ENCODE measurements at regions not wholly inside any gene's neighbourhood (a gene's known extent, or its start where the extent isn't known, plus 50 kb on each side); places are given as distances from the start of the nearest gene placed in this dataset.
"Not testable (repeated sequence)": the region's sequence is repeated elsewhere in the genome, so short reads cannot be mapped to it uniquely, and the experiment has no call there.

DNA sequence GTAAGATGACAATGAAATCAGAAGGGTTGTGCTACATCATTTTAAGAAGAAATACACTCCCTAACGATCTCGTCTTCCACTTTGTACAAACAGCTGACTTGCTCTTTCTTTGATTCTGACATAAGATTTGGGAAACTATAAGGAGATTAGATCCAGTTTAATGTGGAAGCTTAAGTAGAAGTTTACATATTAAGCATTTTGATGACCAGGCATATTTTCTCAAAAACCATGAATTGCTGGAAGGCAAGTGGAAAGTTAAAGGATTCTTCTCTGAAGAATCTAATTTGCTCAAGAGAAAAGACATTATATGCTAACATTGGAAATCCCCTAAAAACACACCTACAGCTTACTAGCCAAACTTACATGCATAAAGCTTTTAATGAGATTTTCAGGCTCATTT, 531.9 kb upstream of the PTPRD start:
- DNase-seq (ENCODE audit: low spot score) = no peak

DNA sequence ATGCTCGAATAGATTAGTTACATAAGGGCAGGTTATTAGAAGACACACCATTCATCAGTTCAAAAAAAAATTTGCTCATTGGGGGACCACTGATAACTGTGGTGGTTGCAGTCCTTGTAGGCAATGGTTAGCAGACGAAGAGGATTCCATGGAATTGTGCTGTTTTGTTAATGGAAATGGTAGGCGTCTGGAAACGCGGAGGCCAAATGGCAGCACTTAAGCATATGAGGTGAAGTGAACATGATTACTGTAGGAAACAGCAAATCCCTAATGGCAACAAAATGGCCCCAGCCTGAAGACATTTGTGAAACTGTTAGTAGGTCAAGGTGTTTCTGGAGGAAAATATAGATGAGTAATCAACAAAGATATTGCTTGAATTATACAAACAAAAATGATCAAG, 535.4 kb upstream of the PTPRD start:
- DNase-seq (ENCODE audit: low spot score) = no peak

DNA sequence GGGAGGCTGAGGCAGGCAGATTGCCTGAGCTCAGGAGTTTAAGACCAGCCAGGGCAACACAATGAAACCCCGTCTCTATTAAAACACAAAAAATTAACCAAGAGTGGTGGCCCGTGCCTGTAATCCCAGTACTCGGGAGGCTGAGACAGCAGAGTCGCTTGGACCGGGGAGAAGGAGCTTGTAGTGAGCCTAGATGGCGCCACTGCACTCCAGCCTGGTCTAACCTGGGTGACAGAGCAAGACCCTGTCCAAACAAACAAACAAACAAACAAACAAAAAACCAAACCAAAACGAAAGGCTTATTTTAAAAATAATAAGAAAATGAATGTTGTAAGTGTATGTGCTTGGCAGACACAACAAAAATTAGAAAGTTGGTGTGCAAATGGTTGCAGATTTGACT, 536.3 kb upstream of the PTPRD start:
- DNase-seq (ENCODE audit: low spot score) = peak; percentile 7

DNA sequence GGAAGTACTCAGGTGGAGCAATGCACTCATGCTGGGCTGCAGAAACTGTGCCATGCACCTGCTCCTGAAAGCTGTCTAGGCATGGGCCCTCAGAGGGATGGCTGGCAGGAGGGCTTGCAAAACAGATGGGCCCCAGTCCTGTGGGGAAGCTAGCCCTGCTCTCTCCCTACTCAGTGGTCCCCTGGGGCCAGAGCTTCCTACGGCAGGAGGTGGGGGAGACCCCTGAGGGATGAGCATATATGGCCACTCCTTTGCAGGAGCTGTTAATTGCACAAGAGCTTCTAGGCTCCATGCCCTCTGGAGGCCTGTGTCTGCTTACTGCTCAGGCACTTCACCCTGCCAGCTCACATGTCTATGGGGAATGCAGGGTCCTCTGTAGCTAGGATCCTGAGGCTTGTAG, 545.3 kb upstream of the PTPRD start:
- DNase-seq (ENCODE audit: low spot score) = no peak

DNA sequence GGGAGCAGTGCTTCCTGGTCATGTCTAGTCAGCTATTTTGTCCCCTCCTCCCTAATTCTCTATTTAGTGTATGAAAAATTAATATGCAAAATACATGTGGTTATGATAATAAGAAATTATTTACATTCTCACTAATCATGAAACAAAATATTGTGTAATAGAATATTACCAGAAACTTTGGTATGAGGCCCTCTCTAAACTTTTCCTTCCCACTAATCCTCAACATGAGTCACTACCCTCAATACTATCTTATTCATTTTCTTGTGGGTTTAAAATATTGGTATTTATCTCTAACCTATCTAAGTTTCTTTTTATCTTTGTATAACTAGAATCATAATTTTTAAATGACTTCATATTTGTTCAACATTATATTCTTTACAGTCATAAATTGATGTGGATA, 545.9 kb upstream of the PTPRD start:
- no peak for DNase-seq (ENCODE audit: low spot score)

DNA sequence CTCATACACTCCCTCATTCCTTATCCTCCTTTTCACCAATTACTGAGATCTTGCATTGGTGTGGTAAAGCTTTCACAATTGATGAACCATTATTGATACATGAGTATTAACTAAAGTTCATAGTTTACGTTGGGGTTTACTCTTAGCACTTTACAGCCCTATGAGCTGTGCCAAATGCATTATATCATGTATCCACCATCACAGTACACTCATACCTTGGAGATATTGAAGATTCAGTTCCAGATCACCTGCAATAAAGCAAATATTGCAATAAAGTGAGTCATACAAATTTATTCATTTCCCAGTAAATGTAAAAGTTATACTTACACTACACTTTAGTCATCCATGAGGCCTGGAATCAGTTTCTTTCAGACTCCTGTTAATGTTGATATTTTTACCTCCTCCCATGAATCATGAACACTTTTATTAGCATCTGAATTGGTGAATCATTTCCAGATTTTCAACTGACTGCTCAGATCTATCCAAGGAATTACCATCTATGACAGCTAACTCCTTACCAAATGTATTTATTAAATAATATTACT, 546.6 kb upstream of the PTPRD start:
- DNase-seq (ENCODE audit: low spot score) = no peak

DNA sequence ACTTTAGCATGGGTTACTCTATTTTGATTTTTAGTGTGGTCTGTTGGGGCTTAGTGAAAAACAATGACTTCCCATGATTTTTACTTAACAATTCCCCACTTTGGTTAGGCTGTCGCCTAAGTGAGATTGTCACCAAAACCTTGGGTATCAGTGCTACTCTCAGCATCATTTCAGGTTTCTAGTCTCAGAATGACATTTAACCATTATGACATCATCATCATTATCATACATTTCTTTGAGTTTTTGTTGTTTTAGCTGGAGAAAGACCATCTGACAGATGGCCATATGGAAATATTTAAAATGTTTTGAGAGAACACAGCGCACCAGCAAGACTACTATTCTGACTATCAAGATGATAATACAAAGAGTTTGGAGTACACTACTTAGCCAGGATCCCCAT, 551.0 kb upstream of the PTPRD start:
- DNase-seq (ENCODE audit: low spot score) = no peak

DNA sequence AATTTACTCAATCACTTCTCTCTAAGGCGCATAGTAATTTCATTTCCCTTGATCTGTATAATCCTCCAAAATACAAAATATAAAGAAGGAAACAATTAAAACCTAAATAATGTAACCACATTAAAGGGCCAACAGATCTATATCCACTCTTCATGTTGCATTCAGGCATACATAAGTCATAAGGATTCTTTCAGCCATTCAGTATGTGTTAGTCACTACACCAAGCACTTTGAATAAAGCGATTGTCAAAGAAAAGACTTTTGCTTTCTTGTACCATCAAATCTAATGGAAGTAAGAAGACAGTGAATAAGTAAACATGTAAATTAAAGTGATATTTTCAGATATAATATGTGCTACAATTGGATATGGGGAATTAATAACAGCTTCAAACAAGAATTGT, 569.2 kb upstream of the PTPRD start:
- DNase-seq (ENCODE audit: low spot score) = no peak

DNA sequence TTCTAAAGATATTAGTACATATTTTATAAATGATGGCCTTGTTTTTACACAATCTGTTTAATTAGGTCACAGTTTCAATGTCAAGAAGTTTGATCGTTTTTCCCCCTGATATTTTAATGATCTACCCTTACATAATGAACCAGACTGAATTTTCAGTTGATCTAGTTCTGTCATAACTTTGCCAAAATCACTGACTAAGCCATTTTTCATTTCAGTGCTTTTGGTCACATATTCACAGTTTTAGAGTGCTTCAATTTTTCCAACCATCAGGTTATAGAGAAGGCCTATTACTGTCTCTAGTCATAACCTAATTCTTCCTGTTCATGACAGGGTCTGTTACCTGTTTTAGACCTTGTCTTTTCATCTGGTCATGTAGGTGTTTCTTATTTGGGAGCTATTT, 577.9 kb upstream of the PTPRD start:
- no peak for DNase-seq (ENCODE audit: low spot score)

DNA sequence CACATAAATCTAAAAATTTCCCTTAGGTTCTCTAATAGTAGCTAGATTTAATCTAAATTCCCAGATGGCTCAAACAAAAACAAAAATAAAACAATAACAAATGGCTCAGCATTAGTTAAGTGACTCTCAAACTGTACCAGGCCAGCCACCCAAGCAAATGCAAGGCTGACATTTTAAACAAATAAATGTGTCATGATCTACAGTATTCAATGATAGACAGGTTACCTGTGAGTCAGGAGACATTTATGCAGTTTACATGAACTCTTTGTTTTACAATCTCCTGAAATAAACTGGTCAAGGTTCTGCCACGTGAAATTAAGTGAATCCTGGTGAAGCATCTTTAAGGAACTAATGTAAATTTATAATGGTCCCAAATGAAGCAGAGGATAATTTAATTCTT, 580.2 kb upstream of the PTPRD start:
- DNase-seq (ENCODE audit: low spot score) = no peak

DNA sequence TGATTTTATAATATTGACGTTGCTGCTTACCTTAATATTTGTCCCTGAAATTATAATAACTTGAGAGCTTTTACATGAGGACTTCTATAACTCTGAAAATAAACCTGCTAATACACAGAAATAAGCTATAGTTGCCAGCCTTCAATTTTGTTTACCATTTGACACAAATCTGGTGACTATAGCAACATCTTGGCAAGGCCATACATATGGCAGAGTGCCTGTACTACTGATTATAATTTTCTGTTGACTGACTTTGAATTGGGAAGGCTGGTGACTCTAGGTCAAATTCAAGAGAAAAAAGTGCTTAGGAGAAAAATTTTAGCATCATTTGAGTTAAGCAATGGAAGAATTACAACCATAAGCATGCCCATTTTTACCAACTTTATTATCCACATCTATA, 581.4 kb upstream of the PTPRD start:
- no peak for DNase-seq (ENCODE audit: low spot score)

DNA sequence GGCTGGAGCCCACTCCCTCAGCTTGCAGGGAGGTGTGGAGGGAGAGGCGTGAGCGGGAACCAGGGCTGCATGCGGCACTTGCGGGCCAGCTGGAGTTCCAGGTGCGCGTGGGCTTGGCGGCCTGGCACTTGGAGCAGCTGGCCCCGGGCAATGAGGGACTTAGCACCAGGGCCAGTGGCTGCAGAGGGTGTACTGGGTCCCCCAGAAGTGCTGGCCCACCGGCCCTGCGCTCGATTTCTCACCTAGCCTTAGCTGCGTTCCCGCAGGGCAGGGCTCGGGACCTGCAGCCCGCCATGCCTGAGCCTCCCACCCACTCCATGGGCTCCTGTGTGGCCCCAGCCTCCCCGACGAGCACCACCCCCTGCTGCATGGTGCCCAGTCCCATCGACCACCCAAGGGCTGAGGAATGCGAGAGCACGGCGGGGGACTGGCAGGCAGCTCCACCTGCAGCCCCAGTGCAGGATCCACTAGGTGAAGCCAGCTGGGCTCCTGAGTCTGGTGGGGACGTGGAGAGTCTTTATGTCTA, 584.1 kb upstream of the PTPRD start:
- not testable (repeated sequence) for DNase-seq (ENCODE audit: low spot score)

DNA sequence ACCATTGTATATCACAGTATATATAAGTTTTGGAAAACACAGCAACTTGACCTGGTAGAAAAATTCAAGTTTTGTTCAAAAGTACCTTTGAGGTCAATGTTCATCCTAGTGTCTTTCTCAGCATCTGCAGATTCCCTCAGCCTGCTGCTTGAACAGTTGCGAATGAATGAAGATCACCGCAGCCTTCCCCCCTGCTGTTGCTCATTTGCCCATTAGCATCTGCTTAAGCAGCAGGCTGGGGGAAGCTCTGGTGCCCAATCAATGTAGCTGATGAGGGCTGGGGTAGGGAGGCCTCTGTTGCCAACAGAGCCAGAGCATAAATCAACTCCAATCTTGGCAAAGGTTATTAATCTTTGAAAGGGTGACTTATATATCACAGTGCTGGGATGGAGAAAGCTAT, 586.5 kb upstream of the PTPRD start:
- DNase-seq (ENCODE audit: low spot score) = no peak

DNA sequence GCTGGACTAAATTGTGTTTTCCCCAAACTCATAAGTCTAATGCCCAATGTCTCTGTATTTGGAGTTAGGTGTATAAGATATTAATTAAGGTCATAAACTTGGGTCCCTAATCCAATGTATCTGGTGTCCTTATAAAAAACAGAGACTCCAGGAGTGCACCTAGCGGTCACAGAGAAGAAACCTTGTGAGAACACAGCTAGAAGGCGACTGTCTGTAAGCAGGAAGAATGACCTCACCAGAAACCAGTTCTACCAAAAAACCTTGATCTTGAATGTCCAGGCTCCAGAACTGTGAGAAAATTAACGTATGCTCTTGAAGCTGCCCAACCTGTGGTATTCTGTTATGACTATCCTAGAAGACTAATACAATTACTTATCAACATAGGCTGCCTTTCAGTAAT, 591.7 kb upstream of the PTPRD start:
- peak; percentile 2 for DNase-seq (ENCODE audit: low spot score)

DNA sequence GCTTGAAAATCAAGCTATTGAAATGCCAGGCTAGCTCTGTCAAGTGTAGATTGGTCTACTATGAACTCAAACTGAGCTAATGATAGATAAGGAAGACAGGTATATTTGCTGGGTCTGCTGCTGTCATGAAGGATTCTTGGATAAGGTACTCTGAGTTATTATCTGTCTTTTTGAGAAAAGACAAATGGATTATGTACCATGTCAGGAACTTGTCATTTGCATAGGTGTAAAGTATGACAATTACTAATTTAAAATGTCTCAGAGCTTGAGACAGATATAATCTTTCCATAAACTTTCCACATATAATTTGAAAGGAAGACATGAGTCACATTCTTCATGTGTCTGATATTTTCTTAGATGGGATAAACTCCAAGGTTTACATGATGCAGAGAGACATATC, 594.1 kb upstream of the PTPRD start:
- DNase-seq (ENCODE audit: low spot score) = no peak

DNA sequence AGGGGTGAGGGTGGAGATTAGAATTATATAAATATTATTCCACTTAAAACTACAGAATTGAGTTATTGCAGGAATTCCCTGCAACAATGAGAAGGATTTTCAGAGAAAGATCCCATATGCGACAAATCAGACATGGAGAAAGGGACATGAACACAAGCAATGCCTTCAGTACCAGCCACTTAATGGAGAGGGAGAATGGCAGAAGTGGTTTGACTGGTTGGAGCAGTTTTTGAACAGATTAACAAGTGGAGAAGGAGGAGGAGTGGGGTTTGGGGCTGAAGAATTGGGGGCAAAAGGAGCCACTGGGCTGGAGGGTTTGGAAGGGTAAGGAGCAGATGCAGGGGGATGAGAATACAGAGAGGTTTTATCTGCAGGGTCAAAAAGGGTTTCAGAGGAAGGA, 620.9 kb upstream of the PTPRD start:
- no peak for DNase-seq (ENCODE audit: low spot score)

DNA sequence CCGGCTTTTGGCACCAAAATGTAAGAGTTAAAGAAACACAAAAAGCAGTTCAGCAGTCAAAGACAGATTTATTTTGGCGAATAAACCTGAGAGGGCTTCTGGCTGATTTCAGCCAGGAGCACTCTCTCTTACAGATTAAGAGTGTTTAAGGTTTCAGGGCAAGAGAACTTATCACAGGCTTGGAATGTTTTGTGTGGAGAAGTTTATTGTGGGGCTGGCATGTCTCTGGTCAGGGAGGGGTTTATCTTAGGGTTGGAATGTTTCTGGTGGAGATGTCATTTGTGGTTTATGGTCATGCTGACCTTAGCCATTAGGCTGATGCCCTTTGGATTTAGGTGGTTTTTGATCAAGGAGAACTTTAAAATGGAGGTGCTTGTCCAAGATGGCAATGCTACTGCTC, 622.3 kb upstream of the PTPRD start:
- no peak for DNase-seq (ENCODE audit: low spot score)

DNA sequence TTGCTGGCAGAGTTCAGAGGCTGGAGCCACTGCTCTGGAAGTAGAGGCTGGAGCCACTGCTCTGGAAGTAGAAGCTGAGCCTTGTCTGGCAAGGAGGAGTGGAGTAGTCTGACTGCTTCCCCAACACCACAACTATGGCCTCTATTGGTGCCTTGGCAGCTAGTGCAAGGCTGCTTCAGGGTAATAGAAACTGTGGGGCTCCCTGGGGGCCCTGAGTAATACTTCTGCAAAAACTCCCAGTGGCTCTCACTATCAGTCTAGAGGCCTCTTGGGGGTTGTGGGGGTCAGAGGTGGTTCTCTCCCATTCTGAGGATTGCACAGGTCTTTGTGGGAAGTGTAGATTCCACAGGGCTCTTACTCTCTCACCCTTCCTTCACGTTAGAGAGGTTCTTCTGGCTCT, 629.0 kb upstream of the PTPRD start:
- DNase-seq (ENCODE audit: low spot score) = no peak

DNA sequence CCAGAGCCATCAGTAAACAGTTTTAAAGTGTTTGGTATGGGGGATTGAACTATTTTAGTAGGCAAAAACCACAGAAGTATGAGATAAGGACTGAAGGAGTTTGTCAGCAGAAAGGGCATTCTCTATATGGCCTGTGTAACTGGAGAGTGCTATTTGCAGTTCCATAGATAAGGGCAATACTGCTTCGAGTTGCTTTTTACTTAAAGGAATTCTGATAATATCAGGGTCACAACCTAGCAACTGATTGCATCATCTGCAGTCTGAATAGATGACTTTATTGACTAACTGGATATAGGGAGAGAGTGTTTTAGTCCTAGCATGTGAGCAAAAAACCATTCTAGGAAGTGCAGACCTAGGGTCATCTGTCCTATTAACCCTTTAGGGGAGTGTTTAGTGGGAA, 645.2 kb upstream of the PTPRD start:
- no peak for DNase-seq (ENCODE audit: low spot score)

DNA sequence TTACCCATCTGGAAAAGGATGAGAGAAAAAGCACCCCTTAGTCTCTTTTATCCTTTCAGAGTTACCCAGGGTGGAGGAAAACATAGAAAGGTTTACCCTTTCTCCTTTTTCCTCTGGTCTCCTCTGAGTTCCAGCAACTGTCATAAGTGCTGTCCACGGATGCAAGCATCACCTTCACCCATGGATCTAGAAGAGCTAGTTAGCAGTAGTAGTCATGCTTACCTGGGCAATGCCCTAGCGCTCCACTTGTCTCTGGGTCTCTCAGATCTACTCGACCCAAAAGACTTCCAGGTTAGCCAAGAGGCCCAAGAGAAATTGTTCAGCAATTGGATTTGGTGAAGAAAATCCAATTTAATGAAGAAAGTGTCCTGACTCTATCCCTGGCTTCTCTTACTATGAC, 656.2 kb upstream of the PTPRD start:
- no peak for DNase-seq (ENCODE audit: low spot score)

DNA sequence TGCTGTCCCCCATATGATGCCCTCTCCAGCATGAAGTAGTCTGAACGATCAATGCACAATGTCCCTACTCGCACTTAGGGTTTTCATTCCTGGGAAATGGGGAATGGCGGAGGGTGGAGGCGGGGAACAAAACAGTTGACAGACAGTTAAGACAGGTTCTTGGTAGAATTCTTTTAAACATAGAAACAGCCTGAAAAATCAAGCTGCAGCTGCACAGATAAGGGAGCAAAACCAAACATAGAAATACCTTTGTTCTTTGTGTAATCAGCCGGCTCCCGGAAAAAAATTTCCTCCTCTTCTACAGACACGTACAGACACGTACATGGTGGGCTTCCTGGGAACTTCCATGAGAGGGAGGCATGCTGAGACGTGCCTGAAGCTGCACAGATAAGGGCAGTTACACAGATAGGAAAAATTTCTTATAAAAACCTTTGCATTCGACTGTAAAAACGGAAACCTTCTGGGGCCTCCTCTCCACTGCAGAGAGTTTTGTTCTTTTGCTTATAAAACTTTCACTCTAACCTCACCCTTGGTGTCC, 662.4 kb upstream of the PTPRD start:
- no peak for DNase-seq (ENCODE audit: low spot score)

DNA sequence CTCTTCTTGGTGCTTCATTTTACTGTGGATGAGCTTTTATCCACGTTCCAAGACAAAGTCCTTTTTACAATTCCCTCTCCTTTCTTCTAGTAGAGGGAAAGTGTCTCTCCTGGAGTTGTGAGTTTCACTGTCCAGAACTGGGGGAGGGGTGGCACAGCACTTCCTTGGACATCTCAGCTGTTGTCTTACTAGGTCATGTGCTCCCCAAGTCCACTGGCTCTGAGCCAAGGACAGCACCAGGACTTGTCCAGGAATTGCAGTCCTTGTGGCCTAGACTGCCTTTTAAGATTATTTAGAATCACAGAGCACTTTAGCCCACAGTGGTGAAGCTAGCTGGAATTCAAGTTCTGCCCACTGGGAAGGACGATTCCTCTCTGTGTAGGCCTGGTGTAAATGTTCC, 700.2 kb upstream of the PTPRD start:
- DNase-seq (ENCODE audit: low spot score) = no peak

DNA sequence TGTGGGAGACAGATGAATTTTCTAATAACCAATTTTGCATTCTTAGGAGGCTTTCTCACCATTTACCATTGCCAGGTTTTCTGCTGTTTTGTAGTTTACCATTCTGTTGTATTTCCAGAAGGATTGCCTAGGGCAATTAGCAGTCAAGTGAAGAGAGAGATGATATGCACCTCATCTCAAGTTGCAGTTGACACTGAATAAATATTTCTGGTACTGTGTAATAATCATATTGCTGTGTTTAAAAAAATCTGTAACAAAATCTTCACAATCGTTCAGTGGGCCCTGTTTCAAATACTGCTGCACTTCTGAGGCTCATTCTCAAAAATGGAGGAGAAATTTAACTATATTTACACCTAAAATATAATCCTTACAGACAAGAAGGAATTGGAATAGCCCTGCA, 706.1 kb upstream of the PTPRD start:
- DNase-seq (ENCODE audit: low spot score) = no peak

DNA sequence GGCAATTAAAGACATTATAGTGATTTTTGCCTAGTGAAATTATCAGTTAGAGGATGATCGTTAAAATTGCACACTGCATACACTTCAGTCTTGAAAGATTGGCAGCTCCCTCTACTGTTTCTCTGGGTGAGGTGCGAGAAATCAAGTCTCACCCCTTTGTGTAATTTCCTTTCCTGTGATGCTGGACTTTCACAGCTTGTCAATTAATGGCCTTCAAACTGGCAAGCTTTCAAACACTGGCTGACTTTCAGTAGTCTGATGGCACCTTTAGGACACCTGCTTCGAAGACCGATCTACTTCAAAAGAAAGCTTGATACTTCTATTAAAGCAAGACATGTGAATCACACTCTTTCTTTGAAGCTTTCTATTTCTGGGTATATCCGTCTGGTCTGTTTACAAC, 706.7 kb upstream of the PTPRD start:
- peak; percentile 57 for DNase-seq (ENCODE audit: low spot score)

DNA sequence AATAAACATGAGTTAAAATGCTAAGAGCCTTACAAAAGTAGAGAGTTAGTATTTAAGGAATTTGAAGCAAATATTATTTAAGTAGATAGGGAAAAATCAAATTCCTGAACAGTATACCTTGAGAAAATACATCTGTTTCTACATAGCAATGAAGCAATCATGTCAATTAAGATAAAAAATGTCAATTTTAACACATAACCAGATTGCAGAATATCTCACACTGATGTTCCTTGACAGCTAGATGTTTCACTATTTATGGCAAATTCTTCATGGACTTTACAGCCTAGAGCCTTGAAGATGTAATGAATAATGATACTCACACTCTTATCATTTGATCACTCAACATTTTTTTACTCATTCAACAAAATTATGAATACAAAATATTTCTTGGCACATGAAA, 708.2 kb upstream of the PTPRD start:
- no peak for DNase-seq (ENCODE audit: low spot score)
